Cardiac septum (tissue), 1 donor: ENCODE measurements at regions not wholly inside any gene's neighbourhood (a gene's known extent, or its start where the extent isn't known, plus 50 kb on each side); places are given as distances from the start of the nearest gene placed in this dataset.

Source experiments
- DNase-seq: peaks from one replicate; pipeline ENCODE4 v3.0.0-alpha.2; 2020; ENCODE audit warnings: low spot score
- intact Hi-C: fragments of 100-400 bp; cut with DNase I; formaldehyde crosslinking; loops from one replicate; pipeline ENCODE4 v1.14.0; 2022
- donor health status: DM: no; HTN: no; CAD: no.

GRCh38 chr13:85362980-85363379 lies 436.2 kb downstream of the SLITRK6 start:
- intact Hi-C loops = no loop called here
- DNase-seq = no peak

- DNase-seq = no peak
- intact Hi-C loops = no loop called here
Measured at GRCh38 chr13:85347251-85347650, 452.0 kb downstream of the SLITRK6 start.

GRCh38 chr13:85334187-85334586 lies 465.0 kb downstream of the SLITRK6 start:
- intact Hi-C loops = no loop called here
- no peak for DNase-seq

GRCh38 chr13:85333506-85334020 lies 465.7 kb downstream of the SLITRK6 start:
- DNase-seq = no peak
- intact Hi-C loops = no loop called here

- intact Hi-C loops = no loop called here
- no peak for DNase-seq
Measured at GRCh38 chr13:85332615-85333014, 466.6 kb downstream of the SLITRK6 start.

GRCh38 chr13:85321734-85322133 lies 477.5 kb downstream of the SLITRK6 start:
- intact Hi-C loops = no loop called here
- DNase-seq = no peak

- intact Hi-C loops = no loop called here
- no peak for DNase-seq
Measured at GRCh38 chr13:85317781-85318180, 481.4 kb downstream of the SLITRK6 start.

- no peak for DNase-seq
- intact Hi-C loops = no loop called here
Measured at GRCh38 chr13:85316506-85317025, 482.7 kb downstream of the SLITRK6 start.

- intact Hi-C loops = no loop called here
- no peak for DNase-seq
Measured at GRCh38 chr13:85314686-85315085, 484.5 kb downstream of the SLITRK6 start.

- intact Hi-C loops = no loop called here
- no peak for DNase-seq
Measured at GRCh38 chr13:85313761-85314503, 485.3 kb downstream of the SLITRK6 start.

GRCh38 chr13:85312071-85312470 lies 487.1 kb downstream of the SLITRK6 start:
- DNase-seq = no peak
- intact Hi-C loops = no loop called here

- intact Hi-C loops = no loop called here
Measured at GRCh38 chr13:85303630-85304029, 495.6 kb downstream of the SLITRK6 start.

GRCh38 chr13:85298387-85298924 lies 500.8 kb downstream of the SLITRK6 start:
- intact Hi-C loops = no loop called here
- no peak for DNase-seq

More at GRCh38 chr13:85303630-85304029, 495.6 kb downstream of the SLITRK6 start:
- no peak for DNase-seq

- intact Hi-C loops = no loop called here
- no peak for DNase-seq
Measured at GRCh38 chr13:85288698-85289097, 510.5 kb downstream of the SLITRK6 start.

- intact Hi-C loops = no loop called here
- DNase-seq = no peak
Measured at GRCh38 chr13:85287528-85287927, 511.7 kb downstream of the SLITRK6 start.

GRCh38 chr13:85286081-85286480 lies 513.1 kb downstream of the SLITRK6 start:
- intact Hi-C loops = no loop called here

GRCh38 chr13:85284349-85284748 lies 514.9 kb downstream of the SLITRK6 start:
- intact Hi-C loops = no loop called here

More at GRCh38 chr13:85286081-85286480, 513.1 kb downstream of the SLITRK6 start:
- DNase-seq = no peak

GRCh38 chr13:85283408-85283807 lies 515.8 kb downstream of the SLITRK6 start:
- intact Hi-C loops = no loop called here
- no peak for DNase-seq

More at GRCh38 chr13:85284349-85284748, 514.9 kb downstream of the SLITRK6 start:
- no peak for DNase-seq

- DNase-seq = no peak
- intact Hi-C loops = no loop called here
Measured at GRCh38 chr13:85282876-85283275, 516.3 kb downstream of the SLITRK6 start.

GRCh38 chr13:85278851-85279250 lies 520.4 kb downstream of the SLITRK6 start:
- no peak for DNase-seq
- intact Hi-C loops = no loop called here

- intact Hi-C loops = no loop called here
Measured at GRCh38 chr13:85277748-85278147, 521.5 kb downstream of the SLITRK6 start.

More at GRCh38 chr13:85277748-85278147, 521.5 kb downstream of the SLITRK6 start:
- no peak for DNase-seq
